ENCODE measurements at regions not wholly inside any gene's neighbourhood (a gene's known extent, or its start where the extent isn't known, plus 50 kb on each side); places are given as distances from the start of the nearest gene placed in this dataset.
A peak's percentile ranks its signal among the peaks of the same experiment; 100 is the strongest.

GRCh38 chr15:36498916-36499315, 80.5 kb upstream of the CDIN1 start:
- no peak overlapping the region for H3K4me3 ChIP-seq
- no peak overlapping the region for H3K27ac ChIP-seq
- H3K4me1 ChIP-seq: peaks cover 0 to 7% (median 0%) of the 10 kb centered on the region in 4 donors
- no peaks in the 10 kb centered on the region for H3K27me3 ChIP-seq
- no peaks in the 10 kb centered on the region for H3K9me3 ChIP-seq
- WGBS, 2 donors: 76 to 81% methylated on average over 2 of the region's 2 CpGs
- DNase-seq (ENCODE audit: low spot score in 2 of 2): no peak
- no peaks in the 10 kb centered on the region for H3K36me3 ChIP-seq
- TF ChIP-seq EP300 (IDR thresholded peaks at IDR 0.05) (no peak), POLR2A (IDR thresholded peaks at IDR 0.05) (no peak), CTCF (IDR thresholded peaks at IDR 0.05) (no peak)

- no peak overlapping the region for H3K27ac ChIP-seq
- H3K27me3 ChIP-seq: no peaks in the 10 kb centered on the region
- H3K4me1 ChIP-seq: peaks cover 0 to 7% (median 0%) of the 10 kb centered on the region in 4 donors
- H3K36me3 ChIP-seq: no peaks in the 10 kb centered on the region
- no peaks in the 10 kb centered on the region for H3K9me3 ChIP-seq
- TF ChIP-seq POLR2A (IDR thresholded peaks at IDR 0.05) (no peak), CTCF (IDR thresholded peaks at IDR 0.05) (no peak), EP300 (IDR thresholded peaks at IDR 0.05) (no peak)
- 65 to 70% methylated on average over 6 of the region's 6 CpGs for WGBS, 2 donors
- no peak for DNase-seq (ENCODE audit: low spot score in 2 of 2)
- no peak overlapping the region for H3K4me3 ChIP-seq
These were observed 79.7 kb upstream of the CDIN1 start for GRCh38 chr15:36499412-36500389.

- TF ChIP-seq POLR2A (IDR thresholded peaks at IDR 0.05) (no peak), EP300 (IDR thresholded peaks at IDR 0.05) (no peak), CTCF (IDR thresholded peaks at IDR 0.05) (peak; percentile 41 to 64 (median 57))
- DNase-seq (ENCODE audit: low spot score in 2 of 2): peak in 1 of 2 donors; percentile 18
- H3K27ac ChIP-seq: no peak overlapping the region
These were observed 78.3 kb upstream of the CDIN1 start for GRCh38 chr15:36501063-36501678.

GRCh38 chr15:36502509-36502908, 76.9 kb upstream of the CDIN1 start:
- Histone ChIP-seq H3K9me3 (no peaks in the 10 kb centered on the region), H3K27me3 (no peaks in the 10 kb centered on the region), H3K36me3 (no peaks in the 10 kb centered on the region), H3K27ac (no peak overlapping the region), H3K4me3 (no peak overlapping the region), H3K4me1 (peaks cover 0 to 7% (median 0%) of the 10 kb centered on the region in 4 donors)
- TF ChIP-seq POLR2A (IDR thresholded peaks at IDR 0.05): no peak
- TF ChIP-seq CTCF (IDR thresholded peaks at IDR 0.05): no peak
- TF ChIP-seq EP300 (IDR thresholded peaks at IDR 0.05): no peak
- WGBS, 2 donors: 63 to 73% methylated on average over 1 of the region's 1 CpG
- no peak for DNase-seq (ENCODE audit: low spot score in 2 of 2)

More at GRCh38 chr15:36501063-36501678, 78.3 kb upstream of the CDIN1 start:
- WGBS, 2 donors: 25 to 29% methylated on average over 5 of the region's 5 CpGs
- H3K4me1 ChIP-seq: peaks cover 0 to 7% (median 0%) of the 10 kb centered on the region in 4 donors
- H3K9me3 ChIP-seq: no peaks in the 10 kb centered on the region
- H3K27me3 ChIP-seq: no peaks in the 10 kb centered on the region
- no peaks in the 10 kb centered on the region for H3K36me3 ChIP-seq
- H3K4me3 ChIP-seq: no peak overlapping the region

Data from tibial nerve (tissue), 4 donors.